GM21526 (cell line): ENCODE measurements at regions not wholly inside any gene's neighbourhood (a gene's known extent, or its start where the extent isn't known, plus 50 kb on each side); places are given as distances from the start of the nearest gene placed in this dataset.

Experiments
- ATAC-seq: cut with Tn5 transposase; IDR thresholded peaks from one replicate; pipeline ENCODE4 v1.9.1; 2021; ENCODE audit warnings: moderate library complexity; ENCODE audit not compliant: unreplicated experiment, low FRiP score

- ATAC-seq, result no peak
Measured at GRCh38 chr3:72571052-72571451, 277.2 kb downstream of the SHQ1 start.

GRCh38 chr3:72569754-72570440 lies 278.3 kb downstream of the SHQ1 start:
- no peak for ATAC-seq

DNA sequence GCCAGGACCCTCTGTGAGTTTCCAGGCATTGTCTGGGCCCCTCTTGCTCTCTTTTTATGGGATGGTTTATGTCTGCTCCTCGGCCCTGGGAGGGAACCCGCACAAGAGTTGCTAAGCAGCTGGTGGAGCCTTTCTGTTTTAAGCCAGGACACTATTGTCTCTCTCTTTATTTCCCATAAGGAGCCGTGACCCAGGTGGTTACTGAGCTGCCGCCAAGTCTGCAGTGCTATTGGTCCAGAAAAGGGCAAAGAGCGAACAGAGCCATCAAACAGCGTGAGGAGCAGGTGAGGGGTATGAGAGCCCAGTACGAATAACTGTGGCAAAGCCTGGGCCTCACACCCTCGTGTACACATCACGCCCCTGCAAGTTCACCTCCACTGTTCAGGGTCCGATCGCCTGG lies 280.2 kb downstream of the SHQ1 start:
- ATAC-seq, result no peak

DNA sequence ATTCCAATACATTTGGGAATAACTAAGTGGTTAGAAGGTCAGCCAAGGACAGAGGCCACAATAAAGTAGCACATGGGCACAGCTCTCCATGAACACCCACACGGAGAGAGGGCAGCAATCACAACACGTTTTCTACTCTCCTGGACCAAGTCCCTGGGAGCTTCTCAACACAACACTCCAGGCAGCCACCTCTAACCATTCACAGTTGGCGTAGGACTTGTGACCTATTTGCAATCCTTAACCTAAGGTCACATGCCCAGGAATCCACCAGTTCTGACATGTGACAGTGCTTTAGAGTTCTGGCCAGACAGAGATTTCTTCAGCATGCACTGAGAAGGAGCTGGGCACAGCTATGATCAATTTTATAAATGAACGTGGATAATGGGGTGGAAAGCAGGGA lies 280.8 kb downstream of the SHQ1 start:
- no peak for ATAC-seq

DNA sequence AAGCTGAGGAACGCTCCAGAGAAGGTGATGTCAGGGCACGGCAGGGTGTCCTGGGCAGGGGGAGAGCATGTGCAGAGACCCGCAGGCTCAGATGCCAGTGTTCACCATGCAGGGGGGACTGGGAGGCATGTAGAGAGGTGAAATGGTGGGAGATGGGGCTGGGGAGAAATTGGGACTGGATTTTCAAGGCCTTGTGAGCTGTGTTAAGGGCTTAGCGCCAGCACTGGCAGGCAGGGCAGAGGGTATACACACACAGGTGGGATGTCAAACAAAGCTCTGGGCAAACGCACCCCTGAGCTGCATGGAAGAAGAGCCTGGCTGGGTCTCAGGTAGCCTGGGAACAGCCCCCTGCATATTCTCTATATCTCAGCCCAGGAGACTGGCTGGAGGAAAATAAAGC lies 282.7 kb downstream of the SHQ1 start:
- ATAC-seq, result no peak

DNA sequence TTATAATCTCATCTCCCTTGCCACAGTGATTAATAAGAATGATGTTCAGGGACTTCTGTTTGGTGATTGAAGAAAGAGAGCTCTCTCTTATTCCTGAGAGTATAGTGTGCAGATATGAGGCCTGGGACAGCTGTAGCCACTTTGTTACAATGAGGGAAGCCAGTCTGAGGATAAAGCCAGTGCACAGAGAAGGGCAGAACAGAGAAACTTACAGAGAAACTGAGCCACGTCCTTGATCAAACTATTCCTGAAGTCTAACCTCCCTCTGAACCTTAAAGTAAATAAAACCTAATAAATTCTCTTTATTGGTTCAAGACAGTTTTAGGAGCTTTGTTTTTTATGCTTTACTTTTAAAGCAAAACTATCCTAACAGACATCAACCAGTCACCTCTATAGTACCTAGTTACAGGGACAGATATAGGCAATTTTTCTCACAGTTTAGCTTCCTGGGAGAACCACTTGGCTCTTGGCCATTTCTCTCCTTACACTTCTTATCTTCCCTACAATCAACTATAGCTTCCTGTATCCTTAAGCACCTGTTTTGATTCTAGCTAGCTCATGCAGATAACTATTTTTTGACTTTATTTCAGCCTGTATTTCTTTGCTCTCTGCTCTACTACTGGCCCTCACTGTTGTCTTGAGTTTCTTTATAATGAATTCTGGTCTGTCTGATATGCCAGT lies 284.4 kb downstream of the SHQ1 start:
- ATAC-seq, result no peak

DNA sequence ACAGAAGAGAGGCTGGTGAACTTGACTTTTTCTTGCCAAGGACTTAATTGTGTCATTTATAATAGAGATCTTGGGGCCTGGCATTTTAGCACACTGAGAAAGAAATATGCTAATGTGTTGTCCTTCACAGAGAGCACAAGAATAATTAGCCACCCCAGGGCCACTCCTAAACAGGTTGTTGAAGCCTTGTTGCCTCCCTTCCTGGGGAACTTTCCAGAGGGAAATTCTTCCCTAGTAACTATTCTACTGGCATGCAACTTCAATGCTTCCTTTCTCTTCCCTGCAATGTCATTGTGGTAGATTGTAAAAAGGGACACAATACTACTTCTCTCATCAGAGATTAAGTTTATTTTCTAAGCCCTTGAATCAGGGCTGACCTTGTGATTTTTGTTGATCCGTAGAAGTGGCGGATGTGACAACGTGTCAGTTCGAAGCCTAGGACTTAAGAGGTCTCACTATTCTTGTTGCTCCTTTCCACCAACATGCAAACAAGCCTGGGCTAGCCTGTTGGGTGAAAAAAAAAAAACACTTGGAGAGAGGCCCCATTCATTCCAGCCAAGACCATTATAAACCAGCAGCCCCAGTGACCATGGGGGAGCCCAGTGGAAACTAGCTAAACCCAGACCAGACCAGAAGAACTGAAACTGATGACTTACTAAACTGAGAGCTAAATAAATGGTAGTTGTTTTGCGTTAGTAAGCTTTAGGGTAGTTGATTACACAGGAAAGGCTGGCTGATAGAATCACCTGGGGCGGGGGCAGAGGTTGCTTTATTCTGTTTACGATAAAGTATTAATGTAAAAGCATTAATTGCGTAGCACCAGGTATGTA lies 287.2 kb downstream of the SHQ1 start:
- ATAC-seq, result no peak

GRCh38 chr3:72559385-72559784 lies 288.9 kb downstream of the SHQ1 start:
- no peak for ATAC-seq

DNA sequence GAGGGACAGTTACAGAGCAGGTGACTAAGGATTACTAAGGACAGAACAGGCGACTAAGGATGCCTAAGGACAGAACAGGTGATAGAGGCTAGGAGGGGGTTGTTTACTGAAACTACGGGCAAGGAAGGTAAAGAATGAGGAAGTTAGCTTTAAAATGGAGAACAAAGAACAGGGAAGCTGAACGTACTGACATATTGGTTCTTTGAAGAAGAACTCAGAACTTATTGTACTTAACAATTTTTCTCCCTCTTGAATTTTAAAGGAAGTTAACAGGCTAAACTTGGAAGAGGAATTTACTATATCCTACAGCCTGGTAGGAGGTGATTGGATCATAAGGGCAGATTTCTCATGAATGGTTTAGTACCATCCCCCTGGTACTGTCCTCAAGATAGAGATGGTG lies 290.2 kb downstream of the SHQ1 start:
- ATAC-seq, result no peak

DNA sequence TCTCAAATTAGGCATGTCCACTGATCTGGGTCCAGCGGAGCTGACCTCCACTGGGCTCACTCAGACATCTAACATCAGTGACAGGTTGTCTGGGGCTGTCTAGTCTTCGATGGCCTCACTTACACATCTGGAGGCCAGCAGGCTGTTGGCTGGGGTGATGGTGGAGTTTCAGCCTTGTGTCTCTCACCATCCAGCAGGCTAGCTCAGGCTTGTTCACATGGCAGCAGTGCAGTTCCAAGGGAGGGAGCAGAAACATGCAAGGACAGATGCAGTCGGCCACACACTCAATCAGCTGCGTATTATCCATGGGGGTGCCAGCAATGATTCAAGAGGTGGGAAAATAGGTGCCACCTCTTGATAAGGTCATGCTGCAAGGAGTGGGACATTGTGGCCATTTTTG lies 292.5 kb downstream of the SHQ1 start:
- no peak for ATAC-seq

DNA sequence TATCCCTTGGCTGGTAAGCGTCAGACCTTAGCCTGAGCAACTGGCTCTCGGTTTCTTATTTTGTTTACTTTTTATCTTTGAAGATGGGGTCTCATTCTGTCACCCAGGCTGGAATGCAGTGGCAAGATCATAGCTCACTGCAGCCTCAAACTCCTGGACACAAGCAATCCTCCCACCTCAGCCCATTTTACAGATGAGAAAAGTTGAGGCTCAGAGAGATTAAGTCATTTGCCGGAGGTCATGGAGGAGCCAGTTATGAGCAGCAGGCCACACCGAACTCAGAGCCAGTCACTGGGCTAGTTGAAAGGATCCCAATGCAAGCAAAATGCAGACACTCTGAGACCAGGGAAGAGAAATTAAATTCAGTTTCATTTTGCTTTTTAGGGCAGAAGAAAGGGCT lies 293.6 kb downstream of the SHQ1 start:
- ATAC-seq, result no peak

DNA sequence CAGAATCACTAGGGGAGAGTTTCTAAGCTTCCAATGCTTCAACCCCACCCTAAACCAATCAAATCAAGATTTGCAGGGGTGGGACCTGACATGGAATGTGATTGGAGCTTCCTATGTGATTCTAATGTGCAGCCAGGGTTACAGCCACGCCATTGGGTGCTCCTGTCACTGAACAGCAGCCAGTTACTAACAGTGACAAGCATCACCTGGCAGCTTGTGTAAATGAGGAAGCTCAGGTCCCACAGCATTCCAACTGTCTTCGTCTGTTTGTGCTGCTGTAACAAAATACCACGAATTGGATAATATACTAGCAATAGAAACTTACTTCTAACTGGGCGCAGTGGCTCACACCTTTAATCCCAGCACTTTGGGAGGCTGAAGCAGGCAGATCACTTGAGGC lies 294.9 kb downstream of the SHQ1 start:
- no peak for ATAC-seq

GRCh38 chr3:72550582-72551262 lies 297.5 kb downstream of the SHQ1 start:
- ATAC-seq, result no peak

GRCh38 chr3:72549761-72550581 lies 298.3 kb downstream of the SHQ1 start:
- no peak for ATAC-seq

DNA sequence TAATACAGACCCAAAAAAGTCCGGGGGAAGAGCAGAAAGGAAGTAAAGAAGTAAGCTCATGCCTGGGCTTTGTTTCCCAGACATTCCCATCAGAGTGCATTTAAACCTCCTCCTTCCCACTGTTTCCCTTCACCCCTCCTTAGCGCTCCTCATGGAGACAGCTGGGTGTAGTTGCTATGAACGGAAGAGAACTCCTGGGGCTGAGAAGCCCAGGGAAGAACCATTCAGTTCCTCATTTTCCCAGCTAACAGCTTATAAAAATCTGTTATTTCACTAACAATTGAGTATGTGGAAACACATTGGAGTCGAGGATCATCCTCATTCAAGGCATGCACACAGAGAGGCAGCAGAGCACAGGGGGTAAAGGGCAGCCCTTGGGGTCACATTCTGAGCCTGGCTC lies 299.3 kb downstream of the SHQ1 start:
- no peak for ATAC-seq

DNA sequence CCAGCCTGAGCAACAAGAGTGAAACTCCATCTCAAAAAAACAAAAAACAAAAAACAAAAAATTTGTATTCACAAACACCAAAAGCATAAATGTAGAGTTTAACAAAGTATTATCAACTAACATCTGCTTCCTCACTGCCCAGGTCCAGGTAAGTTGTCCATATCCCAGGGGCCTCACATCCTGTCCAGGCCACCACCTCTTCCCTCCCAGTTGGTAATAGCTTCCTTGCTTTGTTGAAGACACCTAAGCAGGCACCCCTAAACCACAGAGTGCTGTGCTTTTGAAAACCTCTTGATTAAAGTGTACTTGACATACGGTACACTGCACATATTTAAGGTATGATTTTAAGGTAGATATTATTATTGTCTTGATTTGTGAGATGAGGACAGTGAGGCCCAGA lies 299.8 kb downstream of the SHQ1 start:
- no peak for ATAC-seq

DNA sequence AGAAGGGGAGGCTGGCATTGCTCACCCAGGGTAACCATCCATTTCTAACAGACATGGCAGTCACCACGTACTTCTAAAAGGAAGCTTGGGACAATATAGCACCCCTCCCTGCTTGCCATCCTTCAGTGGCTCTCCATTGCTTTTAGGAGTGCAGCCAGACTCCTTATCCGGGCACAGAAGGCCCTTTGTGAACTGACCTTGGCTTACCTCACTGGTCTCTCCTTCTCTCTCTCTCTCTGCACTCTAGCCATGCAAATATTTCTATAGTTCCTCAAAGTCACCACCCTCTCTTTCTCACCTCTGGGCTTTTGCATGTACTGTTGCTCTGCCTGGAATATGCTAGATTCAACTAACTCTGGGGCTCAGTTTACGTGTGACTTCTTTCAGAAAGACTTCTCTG lies 301.1 kb downstream of the SHQ1 start:
- ATAC-seq, result no peak

DNA sequence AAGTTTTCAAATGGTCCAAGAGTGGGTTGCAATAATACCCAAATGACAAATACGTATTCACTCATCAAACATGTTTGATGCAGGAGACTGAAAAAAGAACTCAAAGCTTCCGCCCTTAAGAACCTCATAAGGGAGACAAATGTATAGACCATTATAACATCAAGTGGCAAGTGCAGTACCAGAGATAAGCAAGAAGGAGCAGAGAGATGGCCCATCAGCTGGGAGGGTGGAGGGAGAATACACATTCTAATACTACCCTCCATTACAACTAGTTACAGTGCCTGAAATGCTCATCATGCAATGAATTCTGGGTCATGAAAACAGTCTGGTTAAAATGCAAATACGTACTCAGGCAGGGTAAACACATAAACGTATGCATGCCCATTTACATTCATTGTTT lies 304.0 kb downstream of the SHQ1 start:
- no peak for ATAC-seq

DNA sequence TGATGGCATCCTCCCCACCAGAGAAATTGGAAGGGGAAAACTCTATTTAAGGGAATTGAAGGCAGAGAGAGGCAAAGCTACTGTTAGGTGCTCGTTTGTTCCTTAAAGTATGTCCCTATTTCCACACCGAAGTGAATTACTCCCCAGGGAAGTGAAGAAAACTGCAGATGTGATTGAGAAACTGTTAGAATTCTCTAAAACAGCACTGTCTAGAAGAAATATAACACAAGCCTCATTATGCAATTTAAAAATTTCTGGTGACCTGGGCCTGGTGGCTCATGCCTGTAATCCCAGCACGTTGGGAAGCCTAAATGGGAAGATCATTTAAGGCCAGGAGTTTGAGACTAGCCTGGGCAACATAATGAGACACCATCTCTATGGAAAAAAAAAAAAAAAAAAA lies 305.0 kb downstream of the SHQ1 start:
- no peak for ATAC-seq

GRCh38 chr3:72542781-72543180 lies 305.5 kb downstream of the SHQ1 start:
- ATAC-seq, result no peak
